GM12892 (cell line): ENCODE measurements at regions not wholly inside any gene's neighbourhood (a gene's known extent, or its start where the extent isn't known, plus 50 kb on each side); places are given as distances from the start of the nearest gene placed in this dataset.

Experiments
- POLR2AphosphoS5 ChIP-seq: IDR thresholded peaks from 2 replicates; pipeline ENCODE4 v1.6.1; 2011; ENCODE audit warnings: low read depth, low read length, control low read depth
- TAF1 ChIP-seq: IDR thresholded peaks from 2 replicates; pipeline ENCODE4 v1.6.1; 2011; ENCODE audit warnings: low read depth, mild to moderate bottlenecking, control low read depth, low read length, borderline replicate concordance

DNA sequence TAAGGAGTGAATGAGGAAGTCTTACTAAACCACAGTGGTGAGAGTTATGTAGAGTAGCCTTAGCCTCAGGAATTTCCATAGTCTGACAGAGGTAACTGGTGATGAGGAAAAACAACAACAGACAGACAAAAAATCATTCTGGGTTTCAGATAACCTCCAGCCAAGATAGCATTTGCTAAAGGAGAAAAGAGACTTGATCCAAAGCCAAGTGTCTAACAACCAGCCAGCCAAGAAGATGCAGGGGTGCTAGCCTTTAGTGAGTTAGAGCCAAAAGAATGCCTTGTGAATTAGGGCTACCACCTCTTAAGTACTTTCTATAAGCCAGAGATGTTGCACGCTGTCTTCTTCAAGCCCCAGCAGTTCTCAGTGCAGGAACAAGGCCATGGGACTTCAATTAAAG is 478.0 kb upstream of the CPEB2 start:
- TF ChIP-seq POLR2AphosphoS5 (no peak), TAF1 (no peak)
